ENCODE measurements at regions not wholly inside any gene's neighbourhood (a gene's known extent, or its start where the extent isn't known, plus 50 kb on each side); places are given as distances from the start of the nearest gene placed in this dataset.
"Not testable (repeated sequence)": the region's sequence is repeated elsewhere in the genome, so short reads cannot be mapped to it uniquely, and the experiment has no call there.

- DNase-seq = no peak
Observed at GRCh38 chr12:131494216-131494615, 216.7 kb upstream of the SFSWAP start.

GRCh38 chr12:131494741-131495524, 216.0 kb upstream of the SFSWAP start:
- no peak for DNase-seq

GRCh38 chr12:131497966-131498365, 212.9 kb upstream of the SFSWAP start:
- no peak for DNase-seq

- no peak for DNase-seq
Observed at GRCh38 chr12:131499160-131499863, 211.6 kb upstream of the SFSWAP start.

- DNase-seq = no peak
Observed at GRCh38 chr12:131499864-131500190, 211.1 kb upstream of the SFSWAP start.

- DNase-seq = no peak
Observed at GRCh38 chr12:131500564-131500963, 210.3 kb upstream of the SFSWAP start.

GRCh38 chr12:131505561-131505960, 205.3 kb upstream of the SFSWAP start:
- DNase-seq = no peak

- DNase-seq = no peak
Observed at GRCh38 chr12:131506426-131506825, 204.5 kb upstream of the SFSWAP start.

GRCh38 chr12:131507094-131507493, 203.8 kb upstream of the SFSWAP start:
- no peak for DNase-seq

GRCh38 chr12:131507881-131508280, 203.0 kb upstream of the SFSWAP start:
- no peak for DNase-seq

GRCh38 chr12:131509701-131510100, 201.2 kb upstream of the SFSWAP start:
- DNase-seq = no peak

- DNase-seq = no peak
Observed at GRCh38 chr12:131510431-131510830, 200.5 kb upstream of the SFSWAP start.

GRCh38 chr12:131511391-131511802, 199.5 kb upstream of the SFSWAP start:
- no peak for DNase-seq

- DNase-seq = no peak
Observed at GRCh38 chr12:131511803-131512561, 198.9 kb upstream of the SFSWAP start.

- no peak for DNase-seq
Observed at GRCh38 chr12:131513606-131514005, 197.3 kb upstream of the SFSWAP start.

- not testable (repeated sequence) for DNase-seq
Observed at GRCh38 chr12:131520553-131520952, 190.3 kb upstream of the SFSWAP start.

GRCh38 chr12:131521326-131521725, 189.6 kb upstream of the SFSWAP start:
- no peak for DNase-seq

- no peak for DNase-seq
Observed at GRCh38 chr12:131525795-131526508, 184.9 kb upstream of the SFSWAP start.

GRCh38 chr12:131527092-131527491, 183.8 kb upstream of the SFSWAP start:
- DNase-seq = no peak

GRCh38 chr12:131527736-131528135, 183.2 kb upstream of the SFSWAP start:
- DNase-seq = no peak

- DNase-seq = no peak
Observed at GRCh38 chr12:131528144-131528543, 182.7 kb upstream of the SFSWAP start.

- no peak for DNase-seq
Observed at GRCh38 chr12:131528667-131529066, 182.2 kb upstream of the SFSWAP start.
